ENCODE measurements at regions not wholly inside any gene's neighbourhood (a gene's known extent, or its start where the extent isn't known, plus 50 kb on each side); places are given as distances from the start of the nearest gene placed in this dataset.

- DNase-seq (ENCODE audit: low read depth): no peak
- no peak for TF ChIP-seq CTCF (IDR thresholded peaks at IDR 0.05; ENCODE audit: low read length, missing control alignments)
- no peak overlapping the region for H3K4me3 ChIP-seq (replicated peaks; ENCODE audit: low read depth, low read length)
Observed at GRCh38 chr1:208766832-208767231, 522.6 kb upstream of the PLXNA2 start.

- H3K4me3 ChIP-seq (replicated peaks; ENCODE audit: low read depth, low read length): no peak overlapping the region
- no peak for TF ChIP-seq CTCF (IDR thresholded peaks at IDR 0.05; ENCODE audit: low read length, missing control alignments)
- no peak for DNase-seq (ENCODE audit: low read depth)
Observed at GRCh38 chr1:208767816-208768215, 523.6 kb upstream of the PLXNA2 start.

GRCh38 chr1:208772891-208773290, 528.7 kb upstream of the PLXNA2 start:
- no peak for TF ChIP-seq CTCF (IDR thresholded peaks at IDR 0.05; ENCODE audit: low read length, missing control alignments)
- no peak for DNase-seq (ENCODE audit: low read depth)
- H3K4me3 ChIP-seq (replicated peaks; ENCODE audit: low read depth, low read length): no peak overlapping the region

GRCh38 chr1:208775841-208776240, 531.7 kb upstream of the PLXNA2 start:
- H3K4me3 ChIP-seq (replicated peaks; ENCODE audit: low read depth, low read length): no peak overlapping the region
- no peak for TF ChIP-seq CTCF (IDR thresholded peaks at IDR 0.05; ENCODE audit: low read length, missing control alignments)
- no peak for DNase-seq (ENCODE audit: low read depth)

GRCh38 chr1:208778417-208778816, 534.2 kb upstream of the PLXNA2 start:
- no peak for TF ChIP-seq CTCF (IDR thresholded peaks at IDR 0.05; ENCODE audit: low read length, missing control alignments)
- no peak overlapping the region for H3K4me3 ChIP-seq (replicated peaks; ENCODE audit: low read depth, low read length)
- no peak for DNase-seq (ENCODE audit: low read depth)

GRCh38 chr1:208781391-208782045, 537.3 kb upstream of the PLXNA2 start:
- no peak for DNase-seq (ENCODE audit: low read depth)
- H3K4me3 ChIP-seq (replicated peaks; ENCODE audit: low read depth, low read length): no peak overlapping the region
- no peak for TF ChIP-seq CTCF (IDR thresholded peaks at IDR 0.05; ENCODE audit: low read length, missing control alignments)

GRCh38 chr1:208782186-208782585, 538.0 kb upstream of the PLXNA2 start:
- DNase-seq (ENCODE audit: low read depth): no peak
- no peak for TF ChIP-seq CTCF (IDR thresholded peaks at IDR 0.05; ENCODE audit: low read length, missing control alignments)
- no peak overlapping the region for H3K4me3 ChIP-seq (replicated peaks; ENCODE audit: low read depth, low read length)

Data from fibroblast of pulmonary artery (primary cell).